ENCODE measurements at regions not wholly inside any gene's neighbourhood (a gene's known extent, or its start where the extent isn't known, plus 50 kb on each side); places are given as distances from the start of the nearest gene placed in this dataset.

- TF ChIP-seq CTCF (IDR thresholded peaks at IDR 0.05; ENCODE audit: low read length) (no peak), EZH2 (optimal IDR thresholded peaks at IDR 0.05; ENCODE audit: low read depth, low read length) (no peak)
Observed at GRCh38 chr5:158256096-158256495, 397.2 kb upstream of the CLINT1 start.

Measured in MM.1S (cell line).